Limb (tissue), 2 donors: ENCODE measurements at regions not wholly inside any gene's neighbourhood (a gene's known extent, or its start where the extent isn't known, plus 50 kb on each side); places are given as distances from the start of the nearest gene placed in this dataset.

Experiments used
- DNase-seq, 2 donors: peaks; one replicate each; pipeline ENCODE4 v3.0.0-alpha.2; 2016; ENCODE audit errors: extremely low spot score in 2 of 2

DNA sequence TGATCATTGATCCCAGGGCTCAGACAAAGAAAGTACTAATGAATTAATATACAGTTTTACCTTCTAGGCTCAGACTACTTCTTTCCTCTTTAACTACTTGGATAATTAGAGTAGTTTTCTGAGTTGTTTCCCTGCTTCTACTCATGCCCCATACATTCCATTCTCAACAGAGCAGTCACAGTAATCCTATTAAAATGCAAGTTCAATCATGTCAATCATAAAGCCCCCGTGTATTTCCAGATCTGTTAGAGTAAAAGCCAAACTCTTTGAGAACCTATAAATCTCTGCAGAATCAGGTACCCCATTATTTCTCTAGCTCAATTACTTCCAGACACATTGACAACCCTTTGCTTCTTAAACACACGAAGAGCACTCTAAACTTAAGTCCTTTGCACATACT is 242.1 kb upstream of the PRMT6 start:
- no peak for DNase-seq

DNA sequence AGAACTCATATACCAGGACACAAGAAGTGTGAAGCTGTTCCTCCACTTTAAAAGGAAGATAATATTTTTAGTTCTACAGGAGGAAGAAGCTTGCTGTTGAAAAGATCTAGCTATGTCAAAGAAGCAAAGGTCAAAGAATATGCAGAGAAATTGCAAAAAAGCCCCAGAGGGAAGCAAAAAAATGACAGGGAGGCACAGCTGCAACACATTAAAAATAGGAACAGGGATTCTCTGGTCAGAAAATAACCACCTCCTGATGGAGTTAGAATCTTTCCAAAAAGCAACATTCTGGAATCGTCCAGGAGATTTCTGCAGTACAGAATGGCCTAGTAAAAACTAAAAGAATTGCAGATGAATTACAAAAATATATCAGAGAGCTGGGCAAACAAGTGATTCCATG is 238.9 kb upstream of the PRMT6 start:
- DNase-seq = peak in 1 of 2 donors; percentile 15

DNA sequence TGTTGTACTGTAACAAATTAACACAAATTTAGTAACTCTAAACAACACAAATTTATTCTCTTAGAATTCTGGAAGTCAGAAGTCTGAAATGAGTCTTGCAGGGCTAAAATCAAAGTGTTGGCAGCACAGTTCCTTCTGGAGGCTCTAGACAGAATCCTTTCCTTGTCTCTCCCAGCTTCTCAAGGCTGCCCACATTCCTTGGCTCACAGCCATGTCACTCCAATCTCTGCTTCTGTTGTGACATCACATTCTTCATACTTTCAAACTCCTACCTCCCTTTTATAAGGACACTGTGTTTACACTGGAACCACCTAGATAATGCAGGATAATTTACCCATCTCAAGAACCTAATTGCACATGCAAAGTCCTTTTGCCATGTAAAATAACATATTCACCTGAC is 225.0 kb upstream of the PRMT6 start:
- DNase-seq = no peak

DNA sequence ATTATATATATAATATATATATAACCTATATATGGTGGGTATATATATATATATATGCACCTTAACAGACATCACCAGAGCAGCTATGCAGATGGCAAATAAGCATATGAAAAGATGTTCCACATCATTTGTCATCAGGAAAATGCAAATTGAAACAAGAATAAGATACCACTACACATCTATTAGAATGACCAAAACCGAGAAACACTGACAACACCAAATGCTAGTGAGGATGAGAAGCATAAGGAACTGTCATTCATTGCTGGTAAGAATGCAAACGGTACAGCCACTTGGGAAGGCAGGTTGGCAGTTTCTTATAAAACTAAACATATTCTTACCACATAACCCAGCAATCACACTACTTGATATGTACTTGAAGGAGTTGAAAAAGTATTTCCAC is 219.8 kb upstream of the PRMT6 start:
- DNase-seq = no peak

DNA sequence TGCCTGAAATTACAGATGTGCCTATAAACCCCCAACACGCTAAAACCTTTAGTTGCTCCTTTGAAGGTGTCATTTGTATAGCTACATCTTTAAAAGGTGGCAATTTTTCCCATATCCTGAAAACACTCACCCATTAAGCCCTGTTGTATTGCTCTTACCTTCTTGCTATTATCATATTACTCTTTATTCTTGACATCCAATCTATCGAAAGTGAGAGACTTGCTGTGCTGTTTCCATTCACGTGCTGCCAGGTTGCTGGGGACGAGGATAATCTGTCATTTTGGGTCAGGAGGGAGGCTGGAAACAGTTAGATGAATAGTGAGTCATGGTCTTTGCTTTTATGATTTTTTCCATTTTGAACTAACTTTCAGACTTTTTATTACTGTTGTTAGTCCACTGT is 213.0 kb upstream of the PRMT6 start:
- DNase-seq = no peak

DNA sequence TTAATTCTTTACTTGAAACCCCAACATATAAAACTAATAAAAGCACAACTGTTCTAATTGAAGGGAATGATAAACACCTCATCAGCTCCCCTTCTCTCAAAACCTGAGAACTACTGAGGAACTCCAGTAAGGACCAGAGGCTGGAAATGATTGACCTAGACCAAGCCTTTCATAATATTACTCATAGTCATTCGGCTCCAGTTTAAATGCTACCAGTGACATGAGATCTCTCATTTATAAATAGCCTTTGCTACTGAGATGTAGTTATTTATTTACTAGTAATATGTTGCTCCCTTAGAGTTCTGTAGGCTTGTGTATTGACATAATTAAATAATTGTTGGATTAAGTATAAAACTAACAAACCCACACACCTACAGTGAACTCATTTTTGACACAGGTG is 209.8 kb upstream of the PRMT6 start:
- DNase-seq = no peak

DNA sequence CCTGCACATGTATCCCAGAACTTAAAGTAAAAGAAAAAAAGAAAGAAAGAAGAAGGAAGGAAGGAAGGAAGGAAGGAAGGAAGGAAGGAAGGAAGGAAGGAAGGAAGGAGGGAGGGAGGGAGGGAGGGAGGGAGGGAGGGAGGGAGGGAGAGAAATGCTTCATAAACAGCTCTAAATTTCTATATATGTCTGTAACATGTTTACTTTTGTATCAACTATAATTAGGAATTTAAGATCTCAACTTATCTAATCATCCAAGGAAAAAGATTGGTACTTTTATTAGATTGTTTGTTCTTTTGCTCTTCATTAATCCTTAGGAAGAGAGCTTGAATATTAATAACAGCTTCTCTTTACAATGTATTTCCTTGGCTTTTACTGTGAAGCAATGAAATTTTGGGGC is 195.4 kb upstream of the PRMT6 start:
- no peak for DNase-seq

DNA sequence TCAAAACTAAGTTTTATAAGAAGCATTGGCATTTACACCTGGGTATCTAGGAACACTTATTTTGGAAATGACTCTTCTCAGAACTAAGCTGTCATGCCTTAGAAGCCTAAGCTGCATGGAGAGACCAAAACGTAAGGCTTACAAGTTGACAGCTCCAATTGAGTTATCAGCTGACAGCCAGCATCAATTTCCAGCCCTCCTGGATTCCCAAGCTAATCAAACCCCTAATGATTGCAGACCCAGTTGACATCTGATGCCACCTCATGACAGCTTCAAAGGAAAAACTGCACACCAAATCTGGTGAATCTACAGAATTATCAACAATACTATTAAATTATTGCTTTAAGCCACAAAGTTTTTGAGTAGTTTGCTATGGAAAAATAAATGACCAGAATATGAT is 187.6 kb upstream of the PRMT6 start:
- no peak for DNase-seq

DNA sequence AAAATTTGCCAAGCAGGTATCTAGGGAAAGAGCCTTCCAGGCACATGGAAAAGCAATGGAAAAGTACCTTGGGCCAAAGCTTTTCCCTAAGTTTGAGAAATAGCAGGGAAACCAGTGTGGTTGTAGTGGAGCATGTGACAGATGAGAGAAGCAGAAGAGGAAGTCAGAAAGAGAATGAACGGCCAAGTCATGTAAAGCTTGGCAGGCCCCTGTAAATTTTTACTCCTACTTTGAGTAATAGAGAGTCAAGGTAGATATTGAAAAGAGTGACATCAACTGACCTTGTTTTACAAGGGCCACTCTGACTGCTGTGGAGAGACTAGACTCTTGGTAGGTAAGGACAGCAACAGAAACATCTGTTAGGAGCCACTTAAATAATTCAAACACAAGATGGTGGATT is 180.9 kb upstream of the PRMT6 start:
- no peak for DNase-seq

DNA sequence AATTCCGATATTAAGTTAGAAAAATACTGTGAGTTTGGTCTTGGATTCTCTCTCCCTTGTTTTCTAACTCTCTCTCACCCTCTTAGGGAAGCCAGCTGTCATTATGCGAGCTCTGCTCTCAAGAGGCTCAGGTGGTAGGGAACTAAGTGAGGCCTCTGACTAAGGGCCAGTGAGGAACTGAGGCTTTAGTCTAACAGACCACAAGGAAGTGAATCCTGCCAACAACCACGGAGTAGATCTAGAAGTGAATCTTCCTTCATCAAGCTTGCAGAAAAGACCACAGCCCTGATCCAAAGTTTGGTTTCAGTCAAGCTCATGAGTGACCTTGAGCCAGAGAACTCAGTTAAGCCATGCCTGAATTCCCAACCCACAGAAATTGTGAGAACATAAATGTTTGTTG is 180.1 kb upstream of the PRMT6 start:
- DNase-seq = no peak

DNA sequence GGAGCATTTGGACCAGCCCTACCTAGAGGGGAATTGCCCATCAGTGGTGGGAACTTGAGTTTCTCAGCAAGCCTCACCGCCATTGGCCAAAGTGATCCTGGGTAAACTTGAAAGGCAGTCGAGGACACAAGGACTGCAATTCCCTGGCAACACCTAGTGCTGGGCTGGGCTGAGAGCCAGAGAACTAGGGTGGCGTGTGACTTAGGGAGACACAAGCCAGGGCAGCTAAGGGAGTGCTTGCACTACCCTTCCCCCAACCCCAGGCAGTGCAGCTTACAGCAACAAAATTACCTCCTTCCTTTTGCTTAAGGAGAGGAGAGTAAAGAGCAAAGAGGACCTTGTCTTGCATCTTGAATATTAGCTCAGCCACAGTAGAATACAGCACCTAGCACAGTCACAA is 176.9 kb upstream of the PRMT6 start:
- no peak for DNase-seq

DNA sequence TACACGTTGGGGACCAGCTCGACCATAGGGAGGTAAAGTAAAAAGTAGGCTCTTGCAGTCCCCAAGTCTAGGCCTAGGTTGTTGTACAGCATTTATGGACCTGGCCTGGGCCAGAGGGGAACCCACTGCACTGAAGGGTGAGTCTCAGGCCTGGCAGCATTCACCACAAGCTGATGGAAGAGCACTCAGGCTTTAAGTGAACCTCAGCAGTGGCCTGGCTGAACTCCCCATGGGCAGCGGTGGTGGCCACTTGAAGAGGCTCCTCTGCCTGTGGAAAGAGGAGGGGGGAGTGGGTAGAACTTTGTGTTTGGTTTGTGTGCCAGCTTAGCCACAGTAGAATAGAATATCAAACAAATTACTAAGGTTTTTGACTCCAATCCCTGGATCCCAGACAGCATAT is 176.2 kb upstream of the PRMT6 start:
- no peak for DNase-seq

DNA sequence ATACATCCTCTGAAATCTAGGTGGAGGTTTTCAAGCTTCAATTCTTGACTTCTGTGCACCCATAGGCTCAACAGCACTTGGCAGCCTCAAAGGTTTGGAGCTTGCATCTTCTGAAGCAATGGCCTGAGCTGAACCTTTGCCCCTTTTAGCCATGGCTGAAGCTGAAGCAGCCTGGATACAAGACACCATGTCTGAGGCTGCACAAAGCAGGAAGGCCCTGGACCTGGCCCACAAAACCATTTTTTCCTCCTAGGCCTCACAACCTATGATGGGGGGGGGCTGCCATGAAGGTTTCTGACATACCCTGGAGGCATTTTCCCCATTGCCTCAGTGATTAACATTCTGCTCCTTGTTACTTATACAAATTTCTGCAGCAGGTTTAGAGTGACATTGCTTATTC is 173.3 kb upstream of the PRMT6 start:
- no peak for DNase-seq

DNA sequence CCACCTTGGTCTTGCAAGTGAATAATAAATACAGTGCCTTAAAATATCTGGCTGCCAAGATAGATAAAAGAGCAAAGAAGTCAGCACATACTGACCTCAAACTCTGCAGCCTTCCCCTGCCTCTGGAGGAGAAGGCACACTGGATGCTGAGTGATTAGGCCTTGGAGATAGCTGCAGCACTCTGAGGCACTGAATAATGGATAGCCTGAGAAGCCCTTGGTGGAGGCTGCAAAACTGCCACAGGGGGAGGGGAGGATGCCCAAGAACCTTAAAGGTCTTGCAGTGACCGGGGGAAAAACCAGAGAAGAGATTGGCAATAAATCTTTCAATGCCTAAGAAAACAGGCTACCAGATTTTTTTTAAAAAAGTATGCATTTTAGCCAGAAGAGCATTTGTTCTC is 167.4 kb upstream of the PRMT6 start:
- DNase-seq = no peak

DNA sequence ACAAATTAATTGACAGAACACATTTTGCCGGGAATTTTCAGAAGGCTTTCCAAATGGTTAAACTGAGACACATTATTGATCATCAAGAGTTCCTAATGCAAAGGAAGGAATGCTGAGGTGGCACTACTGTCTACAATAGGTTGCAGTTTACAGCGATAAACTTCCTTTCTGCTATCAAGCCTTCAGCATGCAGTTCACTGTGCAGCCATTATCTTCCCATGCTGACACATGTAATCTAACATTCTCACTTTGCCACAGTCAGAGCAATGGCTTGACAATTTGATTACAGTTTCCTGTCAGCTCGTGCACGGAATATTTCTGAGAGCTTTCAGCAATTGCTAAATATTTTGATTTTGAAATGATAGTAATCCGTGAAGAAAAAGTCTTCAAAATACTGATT is 166.9 kb upstream of the PRMT6 start:
- no peak for DNase-seq

DNA sequence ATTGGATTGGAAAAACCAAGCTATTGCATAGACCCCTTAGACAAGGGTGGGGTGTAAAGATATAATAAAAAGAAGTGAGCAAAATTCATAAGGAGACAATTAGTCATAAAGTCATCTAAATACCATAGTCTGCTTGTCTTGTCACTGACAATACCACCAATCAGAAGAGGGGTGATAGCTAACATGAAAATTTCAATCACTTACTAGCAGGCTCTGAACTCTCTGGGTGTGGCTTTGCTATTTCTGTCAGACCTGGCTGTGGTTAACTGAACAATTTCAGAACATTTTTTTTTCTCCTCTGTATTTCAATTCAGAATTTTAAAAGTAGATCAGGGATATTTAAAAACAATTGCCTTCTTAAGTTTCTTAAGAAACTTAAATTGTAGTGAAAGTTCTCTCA is 158.5 kb upstream of the PRMT6 start:
- DNase-seq = no peak

DNA sequence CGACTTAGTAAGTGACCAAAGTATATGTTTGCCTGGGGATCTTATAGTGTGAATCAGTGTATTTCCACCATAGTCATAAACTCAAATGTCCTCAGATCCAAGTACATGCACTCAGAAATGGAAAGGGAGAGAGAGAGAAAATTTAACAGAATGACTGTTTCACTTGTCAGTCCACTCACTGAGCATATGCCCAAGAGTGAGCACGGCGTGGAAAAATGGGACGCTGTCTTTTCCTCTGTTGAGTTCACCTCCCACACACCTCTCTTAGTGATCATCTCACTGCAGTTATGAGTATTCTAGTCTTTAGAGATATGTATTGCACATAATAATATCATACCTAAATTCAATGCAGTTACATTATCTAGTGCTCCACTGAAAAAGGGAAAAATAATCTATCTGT is 156.8 kb upstream of the PRMT6 start:
- DNase-seq = no peak

DNA sequence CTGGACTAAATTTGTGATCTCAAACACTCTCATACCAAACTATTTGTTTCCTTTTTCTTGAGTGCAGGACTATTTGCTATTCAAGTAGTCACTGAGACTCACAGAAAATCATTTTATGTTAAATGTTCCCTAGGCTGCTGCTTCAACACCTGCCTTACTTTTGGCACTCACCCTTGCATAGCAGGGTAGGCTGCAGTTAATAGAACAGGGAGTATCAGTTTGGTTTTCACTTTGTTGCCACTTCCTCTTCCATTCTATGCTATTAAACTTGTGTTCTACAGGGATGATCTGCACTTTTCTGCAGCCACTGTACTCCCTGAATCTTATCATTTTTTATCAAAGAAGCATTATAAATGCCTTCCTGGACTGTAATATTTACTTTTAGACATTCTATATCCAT is 148.7 kb upstream of the PRMT6 start:
- DNase-seq = no peak

DNA sequence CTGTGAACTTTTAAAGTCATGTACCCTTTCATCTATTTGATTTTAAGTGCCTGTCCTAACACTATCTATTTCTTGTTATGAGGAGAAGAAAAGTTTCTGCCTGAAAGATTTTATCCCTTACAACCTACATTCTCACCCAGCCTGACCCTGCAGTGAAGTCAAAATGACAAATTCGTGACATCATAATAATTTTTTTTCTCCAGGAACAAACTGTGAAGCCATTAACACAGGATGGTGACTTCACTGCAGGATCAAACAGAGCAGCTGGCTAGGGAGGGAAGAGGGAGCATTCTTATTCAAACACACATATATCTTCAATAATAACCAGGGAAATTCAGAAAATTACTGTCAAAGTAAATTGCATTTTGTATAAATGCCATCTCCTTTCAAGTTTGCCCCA is 147.8 kb upstream of the PRMT6 start:
- no peak for DNase-seq

DNA sequence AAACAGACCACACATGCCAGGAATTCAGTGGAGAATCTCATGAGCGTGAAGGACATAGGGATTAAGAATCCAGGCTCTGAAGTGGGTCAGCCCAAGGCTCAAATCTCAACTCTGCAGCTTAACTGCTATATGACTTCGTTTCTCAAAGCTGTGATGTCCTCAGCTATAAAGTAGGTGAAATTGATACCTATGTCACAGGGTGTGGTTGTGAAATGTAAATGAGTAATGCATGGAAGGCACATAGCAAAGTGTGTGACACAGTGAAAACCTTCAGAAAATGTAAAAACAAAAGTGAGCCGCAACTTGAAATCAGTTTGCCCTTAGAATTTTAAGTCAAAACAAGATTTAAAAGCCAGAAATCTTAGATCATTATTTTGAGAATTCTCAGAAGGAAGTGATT is 145.7 kb upstream of the PRMT6 start:
- DNase-seq = no peak

DNA sequence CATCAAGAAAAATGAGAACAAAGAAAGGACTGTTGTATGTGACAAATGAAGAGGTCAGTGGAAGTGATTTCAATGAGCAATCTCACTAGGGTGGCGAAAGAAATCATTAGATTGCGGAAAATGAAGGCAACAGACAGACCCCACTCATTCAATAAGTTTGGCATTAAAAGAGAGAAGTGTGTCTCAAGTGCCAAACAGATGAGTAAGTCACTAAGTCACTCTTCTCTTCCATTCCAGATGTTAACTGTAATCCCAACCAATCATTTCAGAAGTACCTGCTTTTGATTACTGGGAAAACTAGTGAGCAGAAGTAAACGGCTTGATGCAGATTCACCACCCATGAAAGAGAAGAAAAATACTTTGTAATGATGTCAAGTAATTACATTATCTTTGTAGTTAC is 144.3 kb upstream of the PRMT6 start:
- no peak for DNase-seq

DNA sequence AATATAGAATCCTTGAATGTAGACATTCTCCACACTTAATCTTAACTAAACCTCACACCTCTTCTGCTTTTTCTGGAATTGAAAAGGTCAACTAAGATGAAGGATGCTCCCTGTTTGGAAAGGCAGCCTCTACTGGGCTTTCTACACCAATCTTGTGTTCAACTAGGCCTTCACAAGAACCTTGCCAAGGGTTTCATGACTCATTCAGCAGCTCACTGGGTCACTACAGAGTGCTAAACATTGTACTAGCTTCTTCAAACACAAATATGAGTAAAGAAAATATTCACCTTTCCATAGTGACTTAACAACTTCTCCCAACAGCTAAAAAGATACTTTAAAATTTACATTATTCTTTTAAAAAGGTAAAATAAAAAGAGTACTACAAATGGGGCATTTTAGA is 135.3 kb upstream of the PRMT6 start:
- DNase-seq = no peak

DNA sequence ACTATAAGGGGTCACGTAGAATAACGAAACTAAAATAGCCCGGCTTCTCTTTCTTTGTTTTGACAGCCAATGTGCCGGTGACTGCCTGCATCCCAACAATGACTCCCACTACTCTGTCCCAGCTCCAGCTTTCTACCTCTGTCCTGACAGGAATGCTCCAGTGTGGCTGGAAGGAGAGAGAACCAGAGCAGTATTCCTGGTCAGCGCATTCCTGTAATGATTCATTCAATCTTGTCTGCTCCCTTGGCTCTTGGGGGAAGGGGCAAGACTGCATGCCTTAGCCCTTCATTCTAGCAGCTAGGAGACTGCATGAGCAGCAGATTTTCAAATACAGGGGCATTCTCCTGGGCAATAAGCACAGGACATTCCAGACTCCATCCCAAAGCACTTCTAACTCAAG is 132.1 kb upstream of the PRMT6 start:
- DNase-seq = no peak

DNA sequence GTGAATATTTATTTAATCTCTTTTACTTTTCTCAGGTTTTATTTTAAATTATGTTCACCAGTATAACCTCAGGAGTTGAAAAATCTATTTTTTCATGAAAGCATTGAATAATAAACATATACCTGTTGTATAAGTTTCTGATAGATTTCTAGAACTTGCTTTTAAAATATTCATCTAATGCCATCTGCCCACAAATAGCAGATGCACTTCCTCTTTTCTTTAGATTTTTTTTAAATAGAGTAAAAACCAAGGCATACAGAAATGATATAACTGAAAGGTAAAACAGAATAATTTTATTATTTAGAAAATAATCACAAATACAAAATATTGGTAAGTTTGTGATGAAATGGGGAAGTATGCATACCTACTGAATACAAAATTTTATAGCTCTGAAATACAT is 130.7 kb upstream of the PRMT6 start:
- DNase-seq = no peak
